Naive B cell (primary cell): ENCODE measurements at regions not wholly inside any gene's neighbourhood (a gene's known extent, or its start where the extent isn't known, plus 50 kb on each side); places are given as distances from the start of the nearest gene placed in this dataset.
"Not testable (repeated sequence)": the region's sequence is repeated elsewhere in the genome, so short reads cannot be mapped to it uniquely, and the experiment has no call there.

Experiments used
- ATAC-seq, 2 donors: fragments of 150-1000 bp; cut with Tn5 transposase; 2 replicates each; pipeline ENCODE4 v1.10.0; 2021; ENCODE audit warnings: low read depth in 2 of 2, mild to moderate bottlenecking in 2 of 2, moderate library complexity in 2 of 2
- DNase-seq: peaks from one replicate; pipeline ENCODE4 v3.0.0; 2022
- H3K27ac Mint-ChIP-seq, 6 donors: one replicate each; pipeline ENCODE4 v1.8.0; 2020 to 2022; ENCODE audit warnings: mild to moderate bottlenecking in 6 of 6, mixed read lengths in 6 of 6, moderate library complexity in 5 of 6, inconsistent platforms in 2 of 6
- H3K27me3 Mint-ChIP-seq, 3 donors: one replicate each; pipeline ENCODE4 v1.8.0; 2021 to 2022; ENCODE audit warnings: mixed read lengths in 3 of 3, mild to moderate bottlenecking in 1 of 3
- H3K36me3 Mint-ChIP-seq, 2 donors: one replicate each; pipeline ENCODE4 v1.8.0; 2020 to 2022; ENCODE audit warnings: mixed read lengths in 2 of 2, inconsistent platforms in 1 of 2, mild to moderate bottlenecking in 1 of 2
- H3K4me1 Mint-ChIP-seq, 3 donors: one replicate each; pipeline ENCODE4 v1.8.0; 2020 to 2022; ENCODE audit warnings: mixed read lengths in 3 of 3, inconsistent platforms in 1 of 3, mild to moderate bottlenecking in 1 of 3, moderate library complexity in 1 of 3
- H3K4me3 Mint-ChIP-seq, 8 donors: one replicate each; pipeline ENCODE4 v1.8.0; 2020 to 2022; ENCODE audit warnings: mild to moderate bottlenecking in 8 of 8, mixed read lengths in 8 of 8, moderate library complexity in 8 of 8, inconsistent platforms in 2 of 8
- H3K9me3 Mint-ChIP-seq, 7 donors: one replicate each; pipeline ENCODE4 v1.8.0; 2020 to 2022; ENCODE audit warnings: mixed read lengths in 7 of 7, mild to moderate bottlenecking in 5 of 7, inconsistent platforms in 2 of 7, moderate library complexity in 1 of 7

GRCh38 chr12:89213139-89213538 lies 139.2 kb downstream of the DUSP6 start:
- no peaks in the 10 kb centered on the region for H3K27me3 Mint-ChIP-seq

GRCh38 chr12:89212339-89212771 lies 139.9 kb downstream of the DUSP6 start:
- Mint-ChIP-seq H3K9me3 (no peaks in the 10 kb centered on the region), H3K4me1 (peaks cover 6 to 12% (median 9%) of the 10 kb centered on the region in 3 donors), H3K4me3 (no peak overlapping the region), H3K27ac (no peak overlapping the region), H3K27me3 (no peaks in the 10 kb centered on the region), H3K36me3 (no peaks in the 10 kb centered on the region)
- DNase-seq (no peak), ATAC-seq (no peak)

More at GRCh38 chr12:89213139-89213538, 139.2 kb downstream of the DUSP6 start:
- Mint-ChIP-seq H3K27ac (peak overlapping the region in 1 of 6 donors; percentile 29), H3K4me1 (peaks cover 6 to 12% (median 9%) of the 10 kb centered on the region in 3 donors), H3K36me3 (no peaks in the 10 kb centered on the region), H3K4me3 (no peak overlapping the region), H3K9me3 (no peaks in the 10 kb centered on the region)
- ATAC-seq (no peak), DNase-seq (no peak)

GRCh38 chr12:89211456-89211855 lies 140.8 kb downstream of the DUSP6 start:
- DNase-seq (no peak), ATAC-seq (no peak)
- no peaks in the 10 kb centered on the region for H3K27me3 Mint-ChIP-seq
- H3K27ac Mint-ChIP-seq, result peak overlapping the region in 1 of 6 donors; percentile 66
- no peaks in the 10 kb centered on the region for H3K9me3 Mint-ChIP-seq
- no peaks in the 10 kb centered on the region for H3K36me3 Mint-ChIP-seq
- peaks cover 6 to 17% (median 14%) of the 10 kb centered on the region in 3 donors for H3K4me1 Mint-ChIP-seq
- H3K4me3 Mint-ChIP-seq, result no peak overlapping the region

GRCh38 chr12:89210277-89210676 lies 142.0 kb downstream of the DUSP6 start:
- Mint-ChIP-seq H3K36me3 (no peaks in the 10 kb centered on the region), H3K27me3 (no peaks in the 10 kb centered on the region), H3K4me3 (no peak overlapping the region), H3K4me1 (peaks cover 10 to 22% (median 19%) of the 10 kb centered on the region in 3 donors), H3K9me3 (no peaks in the 10 kb centered on the region), H3K27ac (no peak overlapping the region)
- DNase-seq (no peak), ATAC-seq (no peak)

- Mint-ChIP-seq H3K9me3 (no peaks in the 10 kb centered on the region), H3K27ac (no peak overlapping the region), H3K4me3 (no peak overlapping the region), H3K4me1 (peaks cover 4 to 13% (median 10%) of the 10 kb centered on the region in 3 donors), H3K27me3 (no peaks in the 10 kb centered on the region), H3K36me3 (no peaks in the 10 kb centered on the region)
- DNase-seq (no peak), ATAC-seq (no peak)
Observed at GRCh38 chr12:89208661-89209096, 143.6 kb downstream of the DUSP6 start.

GRCh38 chr12:89206390-89206789 lies 145.9 kb downstream of the DUSP6 start:
- no peaks in the 10 kb centered on the region for H3K27me3 Mint-ChIP-seq
- DNase-seq (no peak), ATAC-seq (no peak)
- H3K27ac Mint-ChIP-seq, result no peak overlapping the region
- H3K36me3 Mint-ChIP-seq, result no peaks in the 10 kb centered on the region
- H3K9me3 Mint-ChIP-seq, result no peaks in the 10 kb centered on the region
- no peak overlapping the region for H3K4me3 Mint-ChIP-seq
- H3K4me1 Mint-ChIP-seq, result peaks cover 4 to 10% (median 10%) of the 10 kb centered on the region in 3 donors

- Mint-ChIP-seq H3K36me3 (no peaks in the 10 kb centered on the region), H3K27ac (no peak overlapping the region), H3K27me3 (no peaks in the 10 kb centered on the region), H3K4me1 (peaks cover 4 to 13% (median 12%) of the 10 kb centered on the region in 3 donors), H3K9me3 (no peaks in the 10 kb centered on the region), H3K4me3 (no peak overlapping the region)
- DNase-seq, result no peak
- ATAC-seq, result no peak
Observed at GRCh38 chr12:89205517-89205916, 146.8 kb downstream of the DUSP6 start.

- Mint-ChIP-seq H3K36me3 (no peaks in the 10 kb centered on the region), H3K9me3 (no peaks in the 10 kb centered on the region), H3K4me3 (no peak overlapping the region), H3K27ac (no peak overlapping the region), H3K27me3 (no peaks in the 10 kb centered on the region), H3K4me1 (peaks cover 10 to 24% (median 22%) of the 10 kb centered on the region in 3 donors)
- ATAC-seq (no peak), DNase-seq (no peak)
Observed at GRCh38 chr12:89203144-89203543, 149.2 kb downstream of the DUSP6 start.

GRCh38 chr12:89200217-89200616 lies 152.1 kb downstream of the DUSP6 start:
- Mint-ChIP-seq H3K36me3 (no peaks in the 10 kb centered on the region), H3K27me3 (no peaks in the 10 kb centered on the region), H3K4me1 (peaks cover 6 to 14% (median 11%) of the 10 kb centered on the region in 3 donors), H3K27ac (peak overlapping the region in 3 of 6 donors; percentile 1 to 27 (median 14)), H3K9me3 (no peaks in the 10 kb centered on the region), H3K4me3 (no peak overlapping the region)
- ATAC-seq (peak; percentile 77 to 97), DNase-seq (no peak)

GRCh38 chr12:89195470-89195869 lies 156.8 kb downstream of the DUSP6 start:
- no peak for DNase-seq

GRCh38 chr12:89194683-89195082 lies 157.6 kb downstream of the DUSP6 start:
- ATAC-seq (no peak), DNase-seq (no peak)
- no peak overlapping the region for H3K27ac Mint-ChIP-seq
- H3K4me1 Mint-ChIP-seq, result peaks cover 0 to 3% (median 1%) of the 10 kb centered on the region in 3 donors
- no peak overlapping the region for H3K4me3 Mint-ChIP-seq
- no peaks in the 10 kb centered on the region for H3K27me3 Mint-ChIP-seq
- no peaks in the 10 kb centered on the region for H3K36me3 Mint-ChIP-seq
- peaks cover 0 to 8% (median 0%) of the 10 kb centered on the region in 7 donors for H3K9me3 Mint-ChIP-seq

More at GRCh38 chr12:89195470-89195869, 156.8 kb downstream of the DUSP6 start:
- peaks cover 5 to 11% (median 9%) of the 10 kb centered on the region in 3 donors for H3K4me1 Mint-ChIP-seq
- H3K36me3 Mint-ChIP-seq, result no peaks in the 10 kb centered on the region
- no peak overlapping the region for H3K4me3 Mint-ChIP-seq
- ATAC-seq, result no peak
- H3K9me3 Mint-ChIP-seq, result peaks cover 0 to 2% (median 0%) of the 10 kb centered on the region in 7 donors
- H3K27ac Mint-ChIP-seq, result no peak overlapping the region
- no peaks in the 10 kb centered on the region for H3K27me3 Mint-ChIP-seq

- H3K9me3 Mint-ChIP-seq, result peaks cover 4 to 25% (median 14%) of the 10 kb centered on the region in 7 donors
- H3K36me3 Mint-ChIP-seq, result peaks cover 0 to 10% of the 10 kb centered on the region in 2 donors
- H3K4me1 Mint-ChIP-seq, result no peaks in the 10 kb centered on the region
- ATAC-seq (no peak), DNase-seq (no peak)
- H3K4me3 Mint-ChIP-seq, result no peak overlapping the region
- no peaks in the 10 kb centered on the region for H3K27me3 Mint-ChIP-seq
- no peak overlapping the region for H3K27ac Mint-ChIP-seq
Observed at GRCh38 chr12:89192429-89192828, 159.9 kb downstream of the DUSP6 start.

GRCh38 chr12:89191597-89191996 lies 160.7 kb downstream of the DUSP6 start:
- H3K27me3 Mint-ChIP-seq, ATAC-seq, DNase-seq, H3K4me1 Mint-ChIP-seq, H3K4me3 Mint-ChIP-seq: not testable (repeated sequence)
- peaks cover 4 to 25% (median 14%) of the 10 kb centered on the region in 7 donors for H3K9me3 Mint-ChIP-seq
- peaks cover 0 to 10% of the 10 kb centered on the region in 2 donors for H3K36me3 Mint-ChIP-seq
- H3K27ac Mint-ChIP-seq, result peak overlapping the region in 1 of 6 donors; percentile 67

- ATAC-seq (no peak), DNase-seq (no peak)
- H3K4me3 Mint-ChIP-seq, result no peak overlapping the region
- peaks cover 0 to 8% (median 6%) of the 10 kb centered on the region in 3 donors for H3K27me3 Mint-ChIP-seq
- peaks cover 4 to 25% (median 14%) of the 10 kb centered on the region in 7 donors for H3K9me3 Mint-ChIP-seq
- peaks cover 0 to 10% of the 10 kb centered on the region in 2 donors for H3K36me3 Mint-ChIP-seq
- no peaks in the 10 kb centered on the region for H3K4me1 Mint-ChIP-seq
- no peak overlapping the region for H3K27ac Mint-ChIP-seq
Observed at GRCh38 chr12:89189448-89189847, 162.9 kb downstream of the DUSP6 start.
